CD1c-positive myeloid dendritic cell (primary cell): ENCODE measurements at regions not wholly inside any gene's neighbourhood (a gene's known extent, or its start where the extent isn't known, plus 50 kb on each side); places are given as distances from the start of the nearest gene placed in this dataset.

Source experiments
- DNase-seq: peaks from one replicate; pipeline ENCODE4 v3.0.0-alpha.2; 2016; ENCODE audit errors: extremely low spot score

- no peak for DNase-seq
Measured at GRCh38 chrX:39501822-39502221, 595.9 kb downstream of the BCOR start.

DNA sequence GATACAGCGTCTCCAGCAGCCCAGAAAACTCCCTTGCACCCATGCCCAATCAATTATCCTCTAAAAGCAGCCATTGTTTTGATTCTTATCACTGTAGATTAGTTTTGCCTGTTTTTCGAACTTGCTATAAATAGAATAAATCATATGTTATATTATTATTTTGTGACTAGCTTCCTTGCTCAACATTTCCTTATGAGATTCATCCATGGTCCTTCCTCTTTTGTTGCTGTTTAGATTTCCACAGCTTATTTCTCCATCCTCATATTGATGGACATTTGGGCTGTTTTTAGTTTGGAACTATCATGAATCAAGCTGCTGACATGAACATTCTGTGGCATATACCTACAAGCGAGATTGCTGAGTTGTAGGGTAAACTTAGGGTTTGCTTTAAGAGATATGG, 595.3 kb downstream of the BCOR start:
- peak; percentile 16 for DNase-seq

GRCh38 chrX:39504227-39504626, 593.5 kb downstream of the BCOR start:
- no peak for DNase-seq

- no peak for DNase-seq
Measured at GRCh38 chrX:39504850-39505259, 592.9 kb downstream of the BCOR start.

- no peak for DNase-seq
Measured at GRCh38 chrX:39506131-39506530, 591.6 kb downstream of the BCOR start.

GRCh38 chrX:39507034-39507433, 590.7 kb downstream of the BCOR start:
- DNase-seq, result no peak

- DNase-seq, result no peak
Measured at GRCh38 chrX:39507617-39508299, 590.0 kb downstream of the BCOR start.

- DNase-seq, result no peak
Measured at GRCh38 chrX:39508300-39508692, 589.5 kb downstream of the BCOR start.

DNA sequence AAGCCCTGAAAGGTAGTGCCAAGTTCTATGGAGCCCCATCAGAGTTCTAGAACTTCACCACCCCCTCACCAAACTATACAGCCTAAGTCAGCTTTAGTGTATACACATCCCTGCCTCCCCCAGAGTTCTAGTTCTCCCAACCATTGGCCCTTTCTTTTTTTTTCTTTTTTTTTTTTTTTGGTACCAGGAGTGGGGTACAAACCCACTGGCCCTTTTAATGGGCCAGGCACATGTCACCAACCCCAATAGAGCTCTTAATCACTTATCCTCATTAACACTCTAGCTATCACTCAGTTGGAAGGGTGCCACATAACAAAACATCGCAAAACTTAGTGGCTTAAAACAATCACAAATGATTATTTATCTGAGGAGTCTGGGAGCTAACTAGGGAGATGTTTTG, 588.6 kb downstream of the BCOR start:
- no peak for DNase-seq

DNA sequence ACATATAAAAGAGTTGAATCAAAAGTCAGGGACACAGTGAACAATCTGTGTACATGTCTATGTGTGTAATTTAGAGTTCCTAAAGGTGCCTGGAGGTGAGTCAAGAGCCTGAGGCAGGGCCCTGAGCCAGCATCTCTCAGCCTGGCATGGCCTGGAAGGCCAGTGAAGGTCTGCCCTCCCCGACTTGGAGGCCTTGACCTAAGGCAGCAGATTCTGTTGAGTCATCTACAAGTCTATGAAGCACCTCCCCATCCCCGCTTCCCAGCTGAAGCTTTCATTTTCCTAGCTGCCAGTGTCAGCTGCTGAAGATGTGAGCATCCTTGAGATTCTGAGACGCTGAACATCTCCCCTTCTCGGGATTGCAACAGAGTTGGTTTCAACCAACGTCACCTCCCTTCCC, 583.9 kb downstream of the BCOR start:
- no peak for DNase-seq

- DNase-seq, result no peak
Measured at GRCh38 chrX:39514801-39515200, 583.0 kb downstream of the BCOR start.

DNA sequence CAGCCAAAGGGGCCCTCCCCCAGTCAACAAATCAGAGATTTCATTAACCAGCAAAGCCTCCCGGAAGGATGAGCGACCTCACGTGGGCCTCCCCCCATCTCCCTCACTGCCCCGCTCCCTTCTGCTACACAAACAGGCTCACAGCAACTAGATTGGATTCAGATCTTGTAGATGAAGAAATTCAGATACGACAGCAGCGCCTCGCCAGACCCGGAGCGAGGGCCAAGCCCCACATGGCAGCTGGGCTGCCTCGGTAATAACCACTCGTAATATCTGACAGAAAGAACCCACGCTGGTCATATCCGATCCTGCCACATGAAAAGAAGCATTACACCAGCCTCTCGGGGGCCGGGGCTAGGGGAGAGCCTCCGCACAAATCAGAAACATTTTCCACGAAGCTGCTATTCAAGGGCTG, 581.3 kb downstream of the BCOR start:
- no peak for DNase-seq

GRCh38 chrX:39518476-39519029, 579.2 kb downstream of the BCOR start:
- DNase-seq, result no peak

GRCh38 chrX:39519030-39519488, 578.7 kb downstream of the BCOR start:
- DNase-seq, result no peak

GRCh38 chrX:39519566-39520301, 578.0 kb downstream of the BCOR start:
- no peak for DNase-seq

- DNase-seq, result no peak
Measured at GRCh38 chrX:39525758-39526157, 572.0 kb downstream of the BCOR start.

GRCh38 chrX:39527025-39527424, 570.7 kb downstream of the BCOR start:
- peak; percentile 63 for DNase-seq

DNA sequence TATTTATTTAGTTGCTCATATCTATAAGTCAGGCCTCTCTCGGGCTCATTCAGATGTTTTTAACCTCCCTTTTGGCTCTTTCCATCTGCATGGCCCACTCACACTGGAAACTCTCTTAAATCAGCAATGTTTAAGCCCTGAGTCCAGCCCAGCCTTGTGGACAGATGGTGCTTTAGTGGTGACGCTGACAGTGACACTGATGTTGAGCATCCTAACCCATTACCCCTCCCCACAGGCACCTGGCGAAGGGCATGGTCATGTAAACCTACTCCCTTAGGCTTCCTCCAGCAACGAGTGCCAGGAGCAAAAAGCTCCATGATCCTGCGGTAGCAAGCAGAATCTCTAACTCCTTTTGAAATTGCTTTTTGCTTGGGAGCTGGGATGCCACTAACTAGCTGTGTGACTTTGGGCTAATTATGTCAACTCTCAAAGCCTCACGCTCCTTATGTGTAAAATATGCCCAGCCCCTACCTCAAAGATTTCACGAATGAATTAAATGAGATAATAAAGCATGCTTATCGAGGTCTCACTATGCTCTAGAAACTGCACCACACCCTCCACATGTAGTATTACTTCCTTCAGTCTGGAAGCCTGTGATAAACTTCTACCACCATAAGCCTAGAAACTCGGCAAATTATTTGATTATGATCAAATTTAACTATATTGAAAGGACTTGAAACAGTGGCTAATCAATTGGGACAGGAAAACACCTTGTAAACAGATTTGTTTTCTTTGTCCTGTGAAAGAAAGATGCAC, 569.4 kb downstream of the BCOR start:
- DNase-seq, result no peak

- no peak for DNase-seq
Measured at GRCh38 chrX:39532761-39533160, 565.0 kb downstream of the BCOR start.

DNA sequence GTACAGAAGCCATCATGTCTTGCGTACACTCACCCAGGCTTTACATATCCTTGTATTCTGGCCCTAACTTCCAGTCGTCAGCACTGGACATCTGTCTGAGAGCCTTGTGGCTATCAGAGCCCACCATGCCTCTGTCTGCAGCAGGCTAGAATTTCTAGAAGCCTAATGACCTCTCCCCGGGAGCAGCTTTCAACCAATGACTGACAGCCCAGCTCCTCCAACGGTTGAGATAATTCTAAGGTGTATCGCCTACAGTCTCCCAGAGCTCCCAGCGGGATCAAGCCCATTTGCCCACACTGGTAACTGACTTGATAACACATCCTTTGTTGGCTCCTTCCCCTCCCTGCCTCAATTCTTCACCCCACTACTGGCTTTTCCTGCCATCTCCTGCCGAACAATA, 562.8 kb downstream of the BCOR start:
- DNase-seq, result no peak

DNA sequence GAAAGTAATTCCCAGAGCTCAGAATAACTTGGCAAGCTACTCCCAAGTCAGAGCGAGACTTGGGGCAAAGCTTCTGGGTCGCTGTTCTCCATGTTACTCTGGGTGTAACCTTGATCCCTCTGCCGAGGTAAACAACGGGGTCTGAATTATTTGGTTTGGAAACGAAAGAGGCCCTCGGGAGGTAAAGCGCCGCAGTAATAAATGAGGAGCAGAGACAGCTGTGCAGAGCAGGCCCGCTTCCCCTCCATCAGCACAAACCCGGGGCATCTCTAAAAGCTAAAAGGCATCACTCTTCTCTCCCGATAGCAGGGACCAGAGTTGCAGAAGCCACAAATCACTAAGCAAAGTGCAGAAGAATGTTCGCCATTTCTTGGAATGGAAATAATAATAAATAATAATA, 561.5 kb downstream of the BCOR start:
- no peak for DNase-seq

DNA sequence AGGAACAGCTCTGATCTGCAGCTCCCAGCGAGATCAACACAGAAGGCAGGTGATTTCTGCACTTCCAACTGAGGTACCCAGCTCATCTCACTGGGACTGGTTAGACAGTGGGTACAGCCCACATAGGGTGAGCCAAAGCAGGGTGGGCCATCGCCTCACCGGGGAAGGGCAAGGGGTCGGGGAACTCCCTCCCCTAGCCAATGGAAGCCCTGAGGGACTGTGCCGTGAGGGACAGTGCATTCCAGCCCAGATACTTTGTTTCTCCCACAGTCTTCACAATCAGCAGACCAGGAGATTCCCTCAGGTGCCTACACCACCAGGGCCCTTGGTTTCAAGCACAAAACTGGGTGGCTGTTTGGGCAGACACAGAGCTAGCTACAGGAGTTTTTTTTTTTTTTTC, 555.9 kb downstream of the BCOR start:
- no peak for DNase-seq
